ENCODE measurements at regions not wholly inside any gene's neighbourhood (a gene's known extent, or its start where the extent isn't known, plus 50 kb on each side); places are given as distances from the start of the nearest gene placed in this dataset.

- H3K4me3 ChIP-seq (ENCODE audit: low read length): no peak overlapping the region
- H2AFZ ChIP-seq (ENCODE audit: low read length): no peak overlapping the region
- no peaks in the 10 kb centered on the region for H3K9me3 ChIP-seq (replicated peaks; ENCODE audit: insufficient read depth, low read length)
- no peak overlapping the region for H3K27ac ChIP-seq (ENCODE audit: low read length)
- H3K79me2 ChIP-seq (ENCODE audit: low read length): no peaks in the 10 kb centered on the region
- H3K36me3 ChIP-seq (replicated peaks; ENCODE audit: insufficient read depth, low read length): no peaks in the 10 kb centered on the region
- no peaks in the 10 kb centered on the region for H4K20me1 ChIP-seq (ENCODE audit: insufficient read depth, low read length)
- DNase-seq: no peak
- no peak overlapping the region for H3K4me2 ChIP-seq (ENCODE audit: low read depth, low read length)
- no peaks in the 10 kb centered on the region for H3K27me3 ChIP-seq (replicated peaks; ENCODE audit: insufficient read depth, low read length)
- H3K9me2 ChIP-seq (replicated peaks; ENCODE audit: insufficient read depth, low read length): no peaks in the 10 kb centered on the region
- TF ChIP-seq EZH2phosphoT487 (IDR thresholded peaks at IDR 0.05; ENCODE audit: low read length): no peak
- no peak for TF ChIP-seq CTCF (IDR thresholded peaks at IDR 0.05; ENCODE audit: low read length)
- peaks cover 4% of the 10 kb centered on the region; the same call in 1 of the 2 replicates for H3K4me1 ChIP-seq (ENCODE audit: low read length)
- no peaks in the 10 kb centered on the region for H3F3A ChIP-seq (ENCODE audit: insufficient read depth, low read length)
- H3K9ac ChIP-seq (ENCODE audit: low read length): no peak overlapping the region
These were observed 101.4 kb upstream of the SPEF2 start for GRCh38 chr5:35516271-35516670.

GRCh38 chr5:35513612-35514011 lies 104.1 kb upstream of the SPEF2 start:
- H3K79me2 ChIP-seq (ENCODE audit: low read length): no peaks in the 10 kb centered on the region
- no peaks in the 10 kb centered on the region for H3K36me3 ChIP-seq (replicated peaks; ENCODE audit: insufficient read depth, low read length)

GRCh38 chr5:35502206-35502605 lies 115.5 kb upstream of the SPEF2 start:
- H3K27me3 ChIP-seq (replicated peaks; ENCODE audit: insufficient read depth, low read length): no peaks in the 10 kb centered on the region
- no peaks in the 10 kb centered on the region for H3K36me3 ChIP-seq (replicated peaks; ENCODE audit: insufficient read depth, low read length)
- no peak for DNase-seq
- TF ChIP-seq CTCF (IDR thresholded peaks at IDR 0.05; ENCODE audit: low read length) (no peak), EZH2 (optimal IDR thresholded peaks at IDR 0.05; ENCODE audit: low read depth, low read length) (no peak), EZH2phosphoT487 (IDR thresholded peaks at IDR 0.05; ENCODE audit: low read length) (no peak)
- H4K20me1 ChIP-seq (ENCODE audit: insufficient read depth, low read length): no peaks in the 10 kb centered on the region
- no peak overlapping the region for H3K9ac ChIP-seq (ENCODE audit: low read length)
- no peak overlapping the region for H3K4me3 ChIP-seq (ENCODE audit: low read length)
- no peaks in the 10 kb centered on the region for H3F3A ChIP-seq (ENCODE audit: insufficient read depth, low read length)
- no peak overlapping the region for H3K27ac ChIP-seq (ENCODE audit: low read length)
- no peaks in the 10 kb centered on the region for H3K4me1 ChIP-seq (ENCODE audit: low read length)
- no peak overlapping the region for H3K4me2 ChIP-seq (ENCODE audit: low read depth, low read length)
- no peaks in the 10 kb centered on the region for H3K9me3 ChIP-seq (replicated peaks; ENCODE audit: insufficient read depth, low read length)
- H3K9me2 ChIP-seq (replicated peaks; ENCODE audit: insufficient read depth, low read length): no peaks in the 10 kb centered on the region
- no peak overlapping the region for H2AFZ ChIP-seq (ENCODE audit: low read length)
- H3K79me2 ChIP-seq (ENCODE audit: low read length): no peaks in the 10 kb centered on the region

More at GRCh38 chr5:35513612-35514011, 104.1 kb upstream of the SPEF2 start:
- Histone ChIP-seq H3K9me3 (replicated peaks; ENCODE audit: insufficient read depth, low read length) (no peaks in the 10 kb centered on the region), H3K4me2 (ENCODE audit: low read depth, low read length) (no peak overlapping the region), H3K4me1 (ENCODE audit: low read length) (peaks cover 4% of the 10 kb centered on the region; the same call in 1 of the 2 replicates), H3F3A (ENCODE audit: insufficient read depth, low read length) (no peaks in the 10 kb centered on the region), H3K9ac (ENCODE audit: low read length) (no peak overlapping the region), H3K27me3 (replicated peaks; ENCODE audit: insufficient read depth, low read length) (no peaks in the 10 kb centered on the region), H4K20me1 (ENCODE audit: insufficient read depth, low read length) (no peaks in the 10 kb centered on the region), H3K4me3 (ENCODE audit: low read length) (no peak overlapping the region), H3K9me2 (replicated peaks; ENCODE audit: insufficient read depth, low read length) (no peaks in the 10 kb centered on the region), H2AFZ (ENCODE audit: low read length) (no peak overlapping the region), H3K27ac (ENCODE audit: low read length) (no peak overlapping the region)
- DNase-seq: no peak
- TF ChIP-seq EZH2phosphoT487 (IDR thresholded peaks at IDR 0.05; ENCODE audit: low read length) (no peak), CTCF (IDR thresholded peaks at IDR 0.05; ENCODE audit: low read length) (no peak), EZH2 (optimal IDR thresholded peaks at IDR 0.05; ENCODE audit: low read depth, low read length) (no peak)
